IPS-15b (cell line): ENCODE measurements at regions not wholly inside any gene's neighbourhood (a gene's known extent, or its start where the extent isn't known, plus 50 kb on each side); places are given as distances from the start of the nearest gene placed in this dataset.
"Not testable (repeated sequence)": the region's sequence is repeated elsewhere in the genome, so short reads cannot be mapped to it uniquely, and the experiment has no call there.

Source experiments
- H3K27me3 ChIP-seq: one replicate; pipeline ENCODE4 v1.6.1; 2013; ENCODE audit warnings: low read length; ENCODE audit not compliant: control insufficient read depth, insufficient read depth
- H3K36me3 ChIP-seq: one replicate; pipeline ENCODE4 v1.6.1; 2013; ENCODE audit warnings: low read length; ENCODE audit not compliant: control insufficient read depth, insufficient read depth
- H3K4me1 ChIP-seq: one replicate; pipeline ENCODE4 v1.6.1; 2013; ENCODE audit warnings: mild to moderate bottlenecking, low read length; ENCODE audit not compliant: control insufficient read depth, insufficient read depth
- H3K4me3 ChIP-seq: one replicate; pipeline ENCODE4 v1.5.1; 2013; ENCODE audit warnings: low read depth, low read length
- H3K9ac ChIP-seq: one replicate; pipeline ENCODE4 v1.6.1; 2013; ENCODE audit warnings: low read depth, mild to moderate bottlenecking, low read length
- H3K9me3 ChIP-seq: one replicate; pipeline ENCODE4 v1.6.1; 2013; ENCODE audit warnings: mild to moderate bottlenecking, low read length; ENCODE audit not compliant: control insufficient read depth, insufficient read depth

DNA sequence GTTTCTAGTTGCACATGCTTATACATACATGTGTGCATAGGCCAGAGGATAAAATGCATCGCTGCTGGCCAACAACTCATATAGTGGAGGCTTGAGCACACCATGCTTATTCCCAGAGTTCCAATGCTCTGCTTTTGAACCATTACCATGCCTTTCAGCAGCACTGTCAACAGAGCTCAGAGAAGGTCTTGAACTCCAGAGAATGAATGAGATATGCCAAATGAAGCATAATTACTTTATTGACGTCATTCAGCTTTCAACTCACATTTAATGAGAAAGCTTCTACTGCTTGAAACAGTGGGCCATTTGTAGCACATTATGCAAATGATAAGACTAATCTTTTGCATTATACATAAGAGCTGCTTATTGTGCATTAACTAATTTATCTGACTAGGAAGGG is 765.3 kb upstream of the GRAMD2B start:
- Histone ChIP-seq H3K27me3 (no peaks in the 10 kb centered on the region), H3K36me3 (no peaks in the 10 kb centered on the region), H3K9ac (no peak overlapping the region), H3K4me1 (peaks cover 17% of the 10 kb centered on the region), H3K4me3 (no peak overlapping the region), H3K9me3 (no peaks in the 10 kb centered on the region)

DNA sequence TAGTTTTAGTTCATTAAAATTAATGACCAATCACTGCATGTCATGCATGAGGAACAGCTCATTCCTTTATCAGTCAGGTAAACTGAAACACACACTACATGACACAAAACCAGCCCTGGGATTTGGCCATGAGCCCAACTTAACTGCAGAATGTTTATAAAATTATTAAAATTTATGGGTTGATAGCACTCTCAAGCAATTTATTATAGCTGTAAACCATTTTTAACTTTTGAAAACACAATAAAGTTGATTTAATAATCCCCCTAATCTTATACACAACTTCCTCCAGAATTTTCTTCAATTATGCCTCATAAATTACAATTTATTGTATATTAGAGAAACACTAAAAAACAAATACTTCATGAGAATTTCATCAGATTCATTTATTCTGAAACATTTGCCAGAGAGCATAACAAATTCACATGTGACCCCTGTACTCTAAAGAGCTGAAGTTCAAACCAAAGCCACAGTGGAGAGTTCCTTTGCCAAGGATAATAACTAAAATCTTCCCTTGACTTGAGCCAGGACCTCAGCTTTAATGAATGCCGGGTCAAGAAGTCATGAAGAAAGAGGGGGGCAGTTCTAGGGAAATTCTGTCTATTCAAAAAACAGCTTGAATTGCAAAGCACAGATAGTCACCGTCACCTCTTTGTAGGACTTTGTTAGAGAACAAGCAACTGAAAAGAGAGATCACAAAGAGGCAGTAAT is 763.7 kb upstream of the GRAMD2B start:
- H3K36me3 ChIP-seq, result no peaks in the 10 kb centered on the region
- peaks cover 17% of the 10 kb centered on the region for H3K4me1 ChIP-seq
- H3K9me3 ChIP-seq, result no peaks in the 10 kb centered on the region
- H3K9ac ChIP-seq, result no peak overlapping the region
- H3K4me3 ChIP-seq, result no peak overlapping the region
- H3K27me3 ChIP-seq, result no peaks in the 10 kb centered on the region

DNA sequence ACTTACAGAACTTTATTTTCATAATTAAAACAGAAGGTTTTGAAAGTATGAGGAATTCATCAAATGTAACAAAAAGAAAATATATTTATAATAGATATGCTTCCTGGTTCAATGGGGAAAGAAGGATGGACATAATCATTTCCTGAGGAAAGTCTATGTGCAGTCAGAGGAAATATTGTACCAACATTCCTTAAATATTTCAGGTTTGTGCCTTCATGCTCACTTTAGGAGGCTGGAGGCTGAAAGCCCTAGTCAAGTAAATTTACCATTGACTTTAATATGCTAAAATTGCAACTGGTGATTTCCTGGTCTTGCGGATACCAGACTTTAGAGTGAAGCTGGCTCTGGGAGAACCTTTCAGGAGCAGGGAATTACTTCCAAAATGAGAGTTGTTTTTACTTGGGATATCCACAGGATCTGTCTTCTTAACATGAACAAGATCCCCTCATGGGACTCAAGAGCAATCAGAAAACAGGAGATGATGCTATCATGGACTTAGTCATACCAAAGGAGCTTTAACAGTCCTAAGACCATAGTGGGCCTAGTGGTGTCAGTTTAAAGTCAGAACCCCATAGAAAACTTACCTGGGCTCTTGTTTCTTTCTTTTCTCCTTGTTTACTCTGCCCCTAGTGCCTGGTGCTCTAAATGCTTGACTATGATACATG is 762.8 kb upstream of the GRAMD2B start:
- peaks cover 17% of the 10 kb centered on the region for H3K4me1 ChIP-seq

GRCh38 chr5:125661584-125661983 is 761.6 kb upstream of the GRAMD2B start:
- Histone ChIP-seq H3K36me3 (no peaks in the 10 kb centered on the region), H3K27me3 (no peaks in the 10 kb centered on the region), H3K4me1 (peaks cover 17% of the 10 kb centered on the region), H3K9ac (no peak overlapping the region), H3K4me3 (no peak overlapping the region), H3K9me3 (no peaks in the 10 kb centered on the region)

More for the DNA sequence above, 762.8 kb upstream of the GRAMD2B start:
- Histone ChIP-seq H3K27me3 (no peaks in the 10 kb centered on the region), H3K9me3 (no peaks in the 10 kb centered on the region), H3K9ac (no peak overlapping the region), H3K36me3 (no peaks in the 10 kb centered on the region), H3K4me3 (no peak overlapping the region)

DNA sequence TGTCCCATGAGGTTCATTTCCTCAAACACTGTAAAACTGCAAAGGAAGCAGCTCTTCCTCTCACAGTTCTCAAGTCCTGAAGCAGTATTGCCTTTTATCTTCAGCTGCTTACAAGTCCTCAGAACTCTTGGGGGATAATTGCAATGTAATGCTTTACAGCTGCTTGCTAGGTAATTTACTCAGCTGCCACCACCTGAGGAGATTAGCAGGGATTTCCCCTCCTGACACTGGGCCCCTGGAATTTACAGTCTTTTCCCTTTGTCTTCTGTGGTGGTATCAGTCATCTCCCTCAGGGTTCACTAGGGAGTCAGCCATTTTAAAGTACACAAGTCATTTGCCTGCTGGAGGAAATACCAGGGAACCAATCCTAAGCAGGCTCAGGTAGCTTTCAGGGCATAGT is 754.3 kb upstream of the GRAMD2B start:
- no peaks in the 10 kb centered on the region for H3K36me3 ChIP-seq
- no peaks in the 10 kb centered on the region for H3K27me3 ChIP-seq
- H3K9me3 ChIP-seq, result peaks cover 9% of the 10 kb centered on the region
- H3K9ac ChIP-seq, result no peak overlapping the region
- no peaks in the 10 kb centered on the region for H3K4me1 ChIP-seq
- no peak overlapping the region for H3K4me3 ChIP-seq

GRCh38 chr5:125673359-125673950 is 749.8 kb upstream of the GRAMD2B start:
- Histone ChIP-seq H3K9me3 (peaks cover 9% of the 10 kb centered on the region), H3K27me3 (no peaks in the 10 kb centered on the region), H3K4me1 (no peaks in the 10 kb centered on the region), H3K4me3 (no peak overlapping the region), H3K9ac (no peak overlapping the region), H3K36me3 (no peaks in the 10 kb centered on the region)

DNA sequence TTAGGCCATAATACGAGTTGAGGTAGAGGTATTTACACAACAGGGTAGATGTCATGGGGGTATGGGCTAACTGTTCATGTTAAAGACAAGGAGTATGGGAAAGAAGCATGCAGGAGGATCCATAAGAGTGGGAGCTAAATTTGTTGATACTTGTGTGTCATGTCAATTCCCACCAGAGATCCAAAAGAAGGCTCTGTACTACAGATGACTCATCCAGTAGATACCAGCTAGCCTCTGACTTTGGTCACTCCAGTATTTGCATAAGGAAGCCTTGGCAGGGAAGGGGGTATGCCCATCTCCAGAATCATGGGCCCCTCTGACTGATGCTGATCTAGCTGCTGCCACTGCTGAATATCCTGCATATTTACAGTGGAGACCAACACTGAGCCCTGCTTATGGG is 743.7 kb upstream of the GRAMD2B start:
- Histone ChIP-seq H3K27me3 (no peaks in the 10 kb centered on the region), H3K9me3 (no peaks in the 10 kb centered on the region), H3K36me3 (no peaks in the 10 kb centered on the region), H3K4me3 (no peak overlapping the region), H3K9ac (no peak overlapping the region), H3K4me1 (no peaks in the 10 kb centered on the region)

- Histone ChIP-seq H3K4me3 (no peak overlapping the region), H3K9me3 (no peaks in the 10 kb centered on the region), H3K9ac (no peak overlapping the region)
These were observed 739.5 kb upstream of the GRAMD2B start for GRCh38 chr5:125683669-125684068.

DNA sequence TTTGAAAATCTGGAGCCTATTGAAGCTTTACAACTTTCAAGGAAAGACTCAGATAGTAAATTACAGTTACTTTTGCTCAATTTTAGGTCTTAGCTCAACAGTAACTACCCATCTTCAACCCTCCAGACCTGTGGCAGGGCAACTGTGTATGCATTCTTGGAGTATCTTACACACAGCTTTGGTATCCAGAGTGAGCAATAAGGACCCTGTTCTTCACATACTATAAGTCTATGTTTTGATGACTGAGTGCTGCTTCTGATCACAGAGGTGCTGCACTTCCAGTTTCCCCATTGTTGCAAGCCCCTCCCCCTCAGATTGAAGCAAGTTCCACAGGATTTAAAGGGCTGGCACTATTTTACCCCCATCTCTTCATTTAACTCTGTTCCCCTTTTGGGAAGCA is 737.4 kb upstream of the GRAMD2B start:
- no peaks in the 10 kb centered on the region for H3K27me3 ChIP-seq
- H3K4me1 ChIP-seq, result no peaks in the 10 kb centered on the region
- peaks cover 5% of the 10 kb centered on the region for H3K9me3 ChIP-seq
- H3K9ac ChIP-seq, result no peak overlapping the region
- no peaks in the 10 kb centered on the region for H3K36me3 ChIP-seq
- no peak overlapping the region for H3K4me3 ChIP-seq

More at GRCh38 chr5:125683669-125684068, 739.5 kb upstream of the GRAMD2B start:
- H3K36me3 ChIP-seq, result no peaks in the 10 kb centered on the region
- no peaks in the 10 kb centered on the region for H3K27me3 ChIP-seq
- no peaks in the 10 kb centered on the region for H3K4me1 ChIP-seq

- not testable (repeated sequence) for H3K4me1 ChIP-seq, H3K9me3 ChIP-seq, H3K36me3 ChIP-seq, H3K4me3 ChIP-seq, H3K27me3 ChIP-seq, H3K9ac ChIP-seq
These were observed 731.3 kb upstream of the GRAMD2B start for GRCh38 chr5:125691738-125692530.

DNA sequence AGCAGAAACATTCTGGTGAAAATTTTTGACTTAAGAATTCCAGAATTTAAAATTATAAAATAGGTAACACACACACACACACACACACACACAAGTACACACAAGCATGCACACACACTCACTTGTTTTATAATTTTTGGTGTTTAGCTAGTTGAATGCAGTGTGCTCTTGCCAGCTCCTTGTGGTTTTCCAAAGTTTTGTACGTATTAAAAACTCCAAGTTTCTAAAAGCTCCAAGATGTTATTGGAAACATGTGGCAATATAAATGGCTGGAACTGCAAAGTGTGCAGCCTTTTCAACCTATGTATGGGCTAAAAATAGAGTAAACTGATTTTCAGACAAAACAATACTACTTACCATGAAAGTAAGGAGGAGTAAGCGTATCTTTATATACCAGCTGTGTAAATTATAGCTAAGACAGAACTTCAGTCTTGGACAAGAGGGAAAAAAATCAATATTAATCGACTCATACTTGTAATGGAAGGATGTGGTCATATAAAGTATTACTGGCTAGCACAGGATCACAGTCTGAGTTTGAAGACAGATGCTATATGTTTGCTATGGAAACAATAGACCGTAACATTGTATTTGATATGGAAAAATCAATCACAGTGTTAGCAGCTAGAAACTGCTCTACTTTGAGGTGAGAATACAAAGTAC is 727.1 kb upstream of the GRAMD2B start:
- no peak overlapping the region for H3K9ac ChIP-seq
- no peak overlapping the region for H3K4me3 ChIP-seq

More for the DNA sequence above, 727.1 kb upstream of the GRAMD2B start:
- Histone ChIP-seq H3K9me3 (no peaks in the 10 kb centered on the region), H3K4me1 (no peaks in the 10 kb centered on the region), H3K36me3 (no peaks in the 10 kb centered on the region), H3K27me3 (no peaks in the 10 kb centered on the region)
